Endothelial cell of umbilical vein (primary cell): ENCODE measurements at regions not wholly inside any gene's neighbourhood (a gene's known extent, or its start where the extent isn't known, plus 50 kb on each side); places are given as distances from the start of the nearest gene placed in this dataset.

Experiments
- BruUV-seq: library from RNA; stranded (reverse); fragments of 400-500 nt; replicated peaks from 2 replicates; lab custom pipeline; 2021; lab: Mats Ljungman, UMichigan
- CTCF ChIA-PET: fragments of 300-600, 350-600 bp; sonication (Branson Sonifier 250); formaldehyde crosslinking; loops from one replicate; lab custom pipeline; 2021; ENCODE audit warnings: antibody characterized with exemption, inconsistent platforms; lab: Charles Lee
- POLR2A ChIA-PET: fragments of 300-600, 350-600 bp; sonication (Branson Sonifier 250); formaldehyde crosslinking; loops from one replicate; lab custom pipeline; 2021; ENCODE audit warnings: antibody characterized with exemption, inconsistent platforms; lab: Charles Lee
- DNase-seq: peaks from one replicate; pipeline ENCODE4 v3.0.0-alpha.2; 2011; ENCODE audit warnings: low read depth, low spot score
- FAIRE-seq: peaks from 2 replicates; lab custom pipeline; 2011; peaks lifted over from hg19 to GRCh38; lab: Jason Lieb, UNC
- H2AFZ ChIP-seq: 2 replicates; pipeline ENCODE4 v1.6.0; 2012; ENCODE audit warnings: low read depth, low read length, control low read depth, inconsistent platforms
- H3K27ac ChIP-seq: 2 replicates; pipeline ENCODE4 v1.5.1; 2011; ENCODE audit warnings: low read depth, mild to moderate bottlenecking, control low read depth, low read length, moderate library complexity; ENCODE audit not compliant: insufficient read depth
- H3K27me3 ChIP-seq, 2 experiments: 2 replicates each; pipeline versions ENCODE4 v1.6.0 to v1.6.1; 2011; ENCODE audit warnings: low read length in 2 of 2, mixed read lengths in 1 of 2; ENCODE audit not compliant: control insufficient read depth in 2 of 2, insufficient read depth in 2 of 2
- H3K36me3 ChIP-seq, 2 experiments: 2 replicates in 1 of 2; 3 replicates in 1 of 2; pipeline ENCODE4 v1.5.1; 2011; ENCODE audit warnings: low read length in 2 of 2, mild to moderate bottlenecking in 1 of 2, moderate library complexity in 1 of 2; ENCODE audit not compliant: control insufficient read depth in 2 of 2, insufficient read depth in 2 of 2; ENCODE audit errors: extremely low read depth in 1 of 2
- H3K4me1 ChIP-seq: 3 replicates; pipeline ENCODE4 v1.5.1; 2011; ENCODE audit warnings: mild to moderate bottlenecking, low read length; ENCODE audit not compliant: control insufficient read depth, insufficient read depth; ENCODE audit errors: extremely low read depth
- H3K4me2 ChIP-seq: 2 replicates; pipeline ENCODE4 v1.6.1; 2011; ENCODE audit warnings: low read length, control low read depth, mixed read lengths; ENCODE audit not compliant: insufficient read depth
- H3K4me3 ChIP-seq, 3 experiments: fragments of 200-600 bp in 1 of 3; sonication (generic), shearing (Covaris generic) in 1 of 3; replicated peaks in 1 of 3; 2 replicates each; pipeline ENCODE4 v1.5.1; 2011 to 2016; ENCODE audit warnings: control low read depth in 3 of 3, low read length in 3 of 3, mild to moderate bottlenecking in 2 of 3, inconsistent platforms in 1 of 3, low read depth in 1 of 3, moderate library complexity in 1 of 3; ENCODE audit not compliant: insufficient read depth in 1 of 3
- H3K79me2 ChIP-seq: 2 replicates; pipeline ENCODE4 v1.6.0; 2012; ENCODE audit warnings: low read length, inconsistent platforms; ENCODE audit not compliant: control insufficient read depth, insufficient read depth
- H3K9ac ChIP-seq: replicated peaks from 2 replicates; pipeline ENCODE3; 2011; ENCODE audit warnings: low read length, control low read depth; ENCODE audit not compliant: insufficient read depth; ENCODE audit errors: extremely low read depth
- H3K9me1 ChIP-seq: replicated peaks from 3 replicates; pipeline ENCODE4 v1.6.0; 2011; ENCODE audit warnings: mild to moderate bottlenecking, low read length; ENCODE audit not compliant: control insufficient read depth, insufficient read depth; ENCODE audit errors: extremely low read depth
- H3K9me3 ChIP-seq: replicated peaks from 2 replicates; pipeline ENCODE4 v1.5.1; 2012; ENCODE audit warnings: low read length, inconsistent platforms; ENCODE audit not compliant: control insufficient read depth, insufficient read depth
- H4K20me1 ChIP-seq: replicated peaks from 2 replicates; pipeline ENCODE3; 2011; ENCODE audit warnings: mild to moderate bottlenecking, low read length; ENCODE audit not compliant: control insufficient read depth, insufficient read depth; ENCODE audit errors: extremely low read depth
- EZH2 ChIP-seq: IDR thresholded peaks from 2 replicates; pipeline ENCODE4 v1.6.1; 2012; ENCODE audit warnings: borderline replicate concordance, low read depth, mild to moderate bottlenecking, moderate library complexity, low read length, inconsistent platforms; ENCODE audit not compliant: severe bottlenecking
- FOS ChIP-seq: IDR thresholded peaks from 2 replicates; pipeline ENCODE4 v1.6.1; 2011; ENCODE audit warnings: mild to moderate bottlenecking, low read length, moderate library complexity, borderline replicate concordance; ENCODE audit not compliant: insufficient read depth
- GATA2 ChIP-seq: IDR thresholded peaks from 2 replicates; pipeline ENCODE4 v1.7.0; 2011; ENCODE audit warnings: low read depth, mild to moderate bottlenecking, moderate library complexity, mixed read lengths, low read length; ENCODE audit not compliant: insufficient read length, insufficient read depth
- JUN ChIP-seq: IDR thresholded peaks from 2 replicates; pipeline ENCODE4 v1.6.1; 2011; ENCODE audit warnings: borderline replicate concordance, low read depth; ENCODE audit not compliant: insufficient read length, insufficient read depth
- MYC ChIP-seq: IDR thresholded peaks from one replicate; pipeline ENCODE4 v1.6.1; 2011; ENCODE audit warnings: mild to moderate bottlenecking, low read depth, low read length
- POLR2A ChIP-seq: IDR thresholded peaks from 2 replicates; pipeline ENCODE4 v1.6.1; 2012; ENCODE audit warnings: low read depth, mild to moderate bottlenecking, control low read depth, low read length
- POLR2AphosphoS5 ChIP-seq: IDR thresholded peaks from 2 replicates; pipeline ENCODE4 v1.6.1; 2012; ENCODE audit warnings: low read depth, mild to moderate bottlenecking, control low read depth, low read length, moderate library complexity; ENCODE audit not compliant: insufficient read depth
- dilution Hi-C: fragments of 300-500 bp; cut with MboI; formaldehyde crosslinking; loops from one replicate; pipeline ENCODE4 v1.15.0; 2019; ENCODE audit warnings: low sequenced_read_pairs; ENCODE audit not compliant: extremely low pct_ligation_motif_present
- intact Hi-C: fragments of 100-400 bp; cut with micrococcal nuclease; formaldehyde crosslinking; loops from one replicate; pipeline ENCODE4 v1.10.0; 2022
- TF ChIP-seq, protein P1 (sequence below): IDR thresholded peaks from 2 replicates; pipeline ENCODE4 v1.6.1; 2011; ENCODE audit not compliant: insufficient read depth, insufficient read length
- TF ChIP-seq, protein P2 (sequence below), 2 donors: IDR thresholded peaks; 1 replicate in 1 of 2; 2 replicates in 1 of 2; pipeline ENCODE4 v1.5.1; 2011; ENCODE audit warnings: low read length in 2 of 2, mild to moderate bottlenecking in 2 of 2, moderate library complexity in 2 of 2, control low read depth in 1 of 2, inconsistent platforms in 1 of 2, low read depth in 1 of 2; ENCODE audit not compliant: insufficient read depth in 1 of 2; ENCODE audit errors: extremely low read depth in 1 of 2

DNA sequence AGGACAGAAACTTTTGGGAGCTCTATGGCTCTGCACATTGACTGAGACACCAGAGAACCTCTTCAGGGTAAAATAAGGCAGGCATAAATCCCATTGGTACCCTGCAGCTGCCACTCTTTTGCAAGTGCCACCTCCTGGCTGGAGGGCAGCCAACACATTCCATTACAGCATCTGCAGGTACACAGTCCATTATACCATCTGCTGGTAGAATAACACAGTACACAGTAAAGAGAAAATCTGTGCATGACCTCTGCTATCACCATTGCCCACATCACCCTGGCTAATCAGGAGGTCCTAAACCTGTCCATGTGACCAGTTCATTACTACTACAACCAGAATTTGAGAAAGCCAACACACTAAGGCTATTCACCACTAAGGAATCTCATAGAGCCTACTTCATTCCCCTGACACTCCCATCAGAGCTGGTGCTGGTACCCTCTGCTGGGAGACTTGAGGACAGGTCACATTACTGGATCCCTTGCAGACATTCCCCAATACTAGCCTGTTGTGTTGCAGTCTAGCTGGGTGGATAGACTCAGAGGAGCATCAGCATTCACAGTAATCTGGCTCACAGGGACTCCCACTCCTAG lies 176.2 kb upstream of the TACR3 start:
- no peak overlapping the region for H3K27ac ChIP-seq
- H3K36me3 ChIP-seq, result no peaks in the 10 kb centered on the region
- no peak for FAIRE-seq
- H3K4me3 ChIP-seq, result no peak overlapping the region
- dilution Hi-C loops, result no loop called here
- no peak for DNase-seq
- CTCF ChIA-PET, result no interaction called here
- no peak overlapping the region for H2AFZ ChIP-seq
- POLR2A ChIA-PET, result no interaction called here
- no peak overlapping the region for H3K9ac ChIP-seq
- no peaks in the 10 kb centered on the region for H3K9me3 ChIP-seq
- no peak for TF ChIP-seq JUN
- no peak for TF ChIP-seq POLR2AphosphoS5
- TF ChIP-seq, protein P1, sequence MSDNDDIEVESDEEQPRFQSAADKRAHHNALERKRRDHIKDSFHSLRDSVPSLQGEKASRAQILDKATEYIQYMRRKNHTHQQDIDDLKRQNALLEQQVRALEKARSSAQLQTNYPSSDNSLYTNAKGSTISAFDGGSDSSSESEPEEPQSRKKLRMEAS, result no peak
- TF ChIP-seq MYC, result no peak
- TF ChIP-seq, protein P2, sequence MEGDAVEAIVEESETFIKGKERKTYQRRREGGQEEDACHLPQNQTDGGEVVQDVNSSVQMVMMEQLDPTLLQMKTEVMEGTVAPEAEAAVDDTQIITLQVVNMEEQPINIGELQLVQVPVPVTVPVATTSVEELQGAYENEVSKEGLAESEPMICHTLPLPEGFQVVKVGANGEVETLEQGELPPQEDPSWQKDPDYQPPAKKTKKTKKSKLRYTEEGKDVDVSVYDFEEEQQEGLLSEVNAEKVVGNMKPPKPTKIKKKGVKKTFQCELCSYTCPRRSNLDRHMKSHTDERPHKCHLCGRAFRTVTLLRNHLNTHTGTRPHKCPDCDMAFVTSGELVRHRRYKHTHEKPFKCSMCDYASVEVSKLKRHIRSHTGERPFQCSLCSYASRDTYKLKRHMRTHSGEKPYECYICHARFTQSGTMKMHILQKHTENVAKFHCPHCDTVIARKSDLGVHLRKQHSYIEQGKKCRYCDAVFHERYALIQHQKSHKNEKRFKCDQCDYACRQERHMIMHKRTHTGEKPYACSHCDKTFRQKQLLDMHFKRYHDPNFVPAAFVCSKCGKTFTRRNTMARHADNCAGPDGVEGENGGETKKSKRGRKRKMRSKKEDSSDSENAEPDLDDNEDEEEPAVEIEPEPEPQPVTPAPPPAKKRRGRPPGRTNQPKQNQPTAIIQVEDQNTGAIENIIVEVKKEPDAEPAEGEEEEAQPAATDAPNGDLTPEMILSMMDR (IDR thresholded peaks at IDR 0.05; ENCODE audit: extremely low read depth in 1 of 2, insufficient read depth in 1 of 2, low read depth in 1 of 2, low read length in 2 of 2), result no peak
- TF ChIP-seq GATA2, result no peak
- TF ChIP-seq FOS, result no peak
- no peak for TF ChIP-seq EZH2
- no peak for TF ChIP-seq POLR2A
- H4K20me1 ChIP-seq, result no peaks in the 10 kb centered on the region
- BruUV-seq, result no TSS peak
- no peaks in the 10 kb centered on the region for H3K27me3 ChIP-seq
- no peaks in the 10 kb centered on the region for H3K9me1 ChIP-seq
- intact Hi-C loops, result no loop called here
- H3K4me1 ChIP-seq, result no peaks in the 10 kb centered on the region
- H3K4me2 ChIP-seq, result no peak overlapping the region
- H3K79me2 ChIP-seq, result no peaks in the 10 kb centered on the region
